D721Med (cell line): ENCODE measurements at regions not wholly inside any gene's neighbourhood (a gene's known extent, or its start where the extent isn't known, plus 50 kb on each side); places are given as distances from the start of the nearest gene placed in this dataset.
"Not testable (repeated sequence)": the region's sequence is repeated elsewhere in the genome, so short reads cannot be mapped to it uniquely, and the experiment has no call there.

ENCODE experiments used
- DNase-seq: peaks from one replicate; pipeline ENCODE4 v3.0.0; 2011; ENCODE audit warnings: low spot score; ENCODE audit not compliant: insufficient read length
- FAIRE-seq: peaks from 2 replicates; lab custom pipeline; 2011; peaks lifted over from hg19 to GRCh38; lab: Jason Lieb, UNC
- TF ChIP-seq, protein P1 (sequence below): IDR thresholded peaks from 2 replicates; pipeline ENCODE4 v1.5.1; 2012; ENCODE audit warnings: mild to moderate bottlenecking, control low read depth; ENCODE audit not compliant: insufficient read depth; ENCODE audit errors: missing control alignments

- DNase-seq = no peak
- TF ChIP-seq, protein P1, sequence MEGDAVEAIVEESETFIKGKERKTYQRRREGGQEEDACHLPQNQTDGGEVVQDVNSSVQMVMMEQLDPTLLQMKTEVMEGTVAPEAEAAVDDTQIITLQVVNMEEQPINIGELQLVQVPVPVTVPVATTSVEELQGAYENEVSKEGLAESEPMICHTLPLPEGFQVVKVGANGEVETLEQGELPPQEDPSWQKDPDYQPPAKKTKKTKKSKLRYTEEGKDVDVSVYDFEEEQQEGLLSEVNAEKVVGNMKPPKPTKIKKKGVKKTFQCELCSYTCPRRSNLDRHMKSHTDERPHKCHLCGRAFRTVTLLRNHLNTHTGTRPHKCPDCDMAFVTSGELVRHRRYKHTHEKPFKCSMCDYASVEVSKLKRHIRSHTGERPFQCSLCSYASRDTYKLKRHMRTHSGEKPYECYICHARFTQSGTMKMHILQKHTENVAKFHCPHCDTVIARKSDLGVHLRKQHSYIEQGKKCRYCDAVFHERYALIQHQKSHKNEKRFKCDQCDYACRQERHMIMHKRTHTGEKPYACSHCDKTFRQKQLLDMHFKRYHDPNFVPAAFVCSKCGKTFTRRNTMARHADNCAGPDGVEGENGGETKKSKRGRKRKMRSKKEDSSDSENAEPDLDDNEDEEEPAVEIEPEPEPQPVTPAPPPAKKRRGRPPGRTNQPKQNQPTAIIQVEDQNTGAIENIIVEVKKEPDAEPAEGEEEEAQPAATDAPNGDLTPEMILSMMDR = no peak
- no peak for FAIRE-seq
These were observed 121.4 kb downstream of the DMRT2 start for GRCh38 chr9:1171546-1171945.

- DNase-seq (no peak), FAIRE-seq (no peak)
- TF ChIP-seq, protein P1 = no peak
These were observed 123.1 kb downstream of the DMRT2 start for GRCh38 chr9:1173211-1173610.

- DNase-seq = no peak
- FAIRE-seq = no peak
- TF ChIP-seq, protein P1 = no peak
These were observed 123.8 kb downstream of the DMRT2 start for GRCh38 chr9:1173993-1174392.

DNA sequence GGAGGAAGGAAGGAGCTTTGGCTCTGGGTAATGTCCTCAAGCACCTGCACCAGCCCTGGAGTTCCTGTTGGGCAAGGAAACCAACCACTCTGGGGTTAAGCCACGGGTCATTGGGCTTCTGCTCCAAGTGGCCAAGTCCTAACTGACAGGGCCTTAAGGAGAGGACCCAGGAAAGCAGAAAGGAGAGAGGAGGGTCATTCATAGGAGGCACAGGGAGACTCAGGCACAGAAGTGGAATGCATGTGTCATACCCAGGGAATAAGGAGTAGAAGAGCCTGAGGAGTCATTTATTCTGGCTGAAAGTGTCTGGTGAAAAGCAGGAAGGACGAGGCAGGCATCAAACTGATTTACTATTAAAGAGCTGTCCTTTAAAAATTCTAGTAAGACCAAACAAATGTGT lies 129.2 kb downstream of the DMRT2 start:
- FAIRE-seq (no peak), DNase-seq (no peak)
- TF ChIP-seq, protein P1 = no peak

GRCh38 chr9:1184146-1184545 lies 134.0 kb downstream of the DMRT2 start:
- no peak for DNase-seq
- TF ChIP-seq, protein P1 = no peak
- FAIRE-seq = no peak

DNA sequence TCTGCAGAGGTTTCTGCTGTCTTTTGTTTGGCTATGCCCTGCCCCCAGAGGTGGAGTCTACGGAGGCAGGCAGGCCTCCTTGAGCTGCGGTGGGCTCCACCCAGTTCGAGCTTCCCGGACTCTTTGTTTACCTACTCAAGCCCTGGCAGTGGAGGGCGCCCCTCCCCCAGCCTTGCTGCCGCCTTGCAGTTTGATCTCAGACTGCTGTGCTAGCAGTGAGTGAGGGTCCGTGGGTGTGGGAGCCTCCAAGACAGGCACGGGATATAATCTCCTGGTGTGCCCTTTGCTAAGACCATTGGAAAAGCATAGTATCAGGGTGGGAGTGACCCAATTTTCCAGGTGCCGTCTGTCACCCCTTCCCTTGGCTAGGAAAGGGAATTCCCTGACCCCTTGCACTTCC lies 137.0 kb downstream of the DMRT2 start:
- DNase-seq = not testable (repeated sequence)

DNA sequence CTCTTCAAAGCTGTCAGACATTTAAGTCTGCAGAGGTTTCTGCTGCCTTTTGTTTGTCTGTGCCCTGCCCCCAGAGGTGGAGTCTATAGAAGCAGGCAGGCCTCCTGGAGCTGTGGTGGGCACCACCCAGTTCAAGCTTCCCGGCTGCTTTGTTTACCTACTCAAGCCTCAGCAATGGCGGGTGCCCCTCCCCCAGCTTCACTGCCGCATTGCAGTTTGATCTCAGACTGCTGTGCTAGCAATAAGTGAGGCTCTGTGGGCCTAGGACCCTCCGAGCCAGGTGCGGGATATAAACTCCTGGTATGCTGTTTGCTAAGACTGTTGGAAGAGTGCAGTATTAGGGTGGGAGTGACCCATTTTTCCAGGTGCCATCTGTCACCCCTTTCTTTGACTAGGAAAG lies 145.5 kb downstream of the DMRT2 start:
- not testable (repeated sequence) for DNase-seq, FAIRE-seq

More for the DNA sequence above, 137.0 kb downstream of the DMRT2 start:
- not testable (repeated sequence) for FAIRE-seq

DNA sequence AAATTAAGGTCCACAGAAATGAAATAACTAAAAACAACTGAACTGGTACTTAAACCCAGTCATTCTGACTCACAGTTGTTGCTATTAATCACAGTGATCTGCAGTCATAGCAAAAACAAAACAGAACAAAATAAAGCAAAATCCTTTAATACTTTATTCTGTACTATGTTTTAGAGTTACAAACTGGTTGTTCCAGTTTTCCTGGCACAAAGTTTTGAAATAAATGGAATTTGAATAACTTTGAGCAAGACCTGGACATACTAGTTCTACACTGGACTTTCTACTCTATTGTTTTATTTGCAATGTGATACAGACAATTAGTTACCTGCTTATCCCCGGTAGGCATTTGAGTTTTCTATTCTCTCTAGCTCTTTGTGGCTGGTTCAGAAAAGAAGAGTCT lies 147.9 kb downstream of the DMRT2 start:
- no peak for FAIRE-seq
- TF ChIP-seq, protein P1 = no peak

More for the DNA sequence above, 147.9 kb downstream of the DMRT2 start:
- DNase-seq = no peak
